Fibroblast of the aortic adventitia (primary cell): ENCODE measurements at regions not wholly inside any gene's neighbourhood (a gene's known extent, or its start where the extent isn't known, plus 50 kb on each side); places are given as distances from the start of the nearest gene placed in this dataset.
A peak's percentile ranks its signal among the peaks of the same experiment; 100 is the strongest.

Experiments used
- DNase-seq: peaks from one replicate; pipeline ENCODE4 v3.0.0-alpha.2; 2010; ENCODE audit warnings: low read depth
- H3K4me3 ChIP-seq: 2 replicates; pipeline ENCODE4 v1.5.1; 2011; ENCODE audit warnings: low read depth, mild to moderate bottlenecking, control low read depth, low read length, moderate library complexity
- TF ChIP-seq, protein P1 (sequence below): IDR thresholded peaks from 2 replicates; pipeline ENCODE4 v1.5.1; 2011; ENCODE audit warnings: mild to moderate bottlenecking, low read length, control low read depth, inconsistent platforms; ENCODE audit not compliant: insufficient read depth

DNA sequence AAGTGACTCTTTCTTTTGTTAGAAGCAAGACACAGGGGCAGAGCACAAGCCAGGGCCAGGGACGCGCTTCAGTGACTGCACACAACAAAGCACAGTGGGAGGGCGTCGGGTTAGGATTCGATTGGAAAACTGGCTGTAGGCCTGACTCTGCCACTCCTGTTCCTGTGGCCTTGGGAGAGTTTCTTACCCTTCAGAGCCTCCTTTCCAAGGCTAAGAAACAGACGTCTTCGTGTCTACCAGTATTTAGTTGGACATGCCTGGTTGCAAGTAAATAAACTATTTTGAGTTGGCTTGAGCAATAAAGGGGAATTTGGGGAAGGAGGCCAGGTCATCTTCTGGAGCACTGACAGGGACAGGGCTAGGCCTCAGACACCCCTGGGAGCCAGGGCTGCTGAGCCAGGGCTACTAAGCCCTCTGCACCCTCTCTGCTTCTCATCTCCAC lies 549.1 kb downstream of the INSC start:
- no peak for DNase-seq
- TF ChIP-seq, protein P1, sequence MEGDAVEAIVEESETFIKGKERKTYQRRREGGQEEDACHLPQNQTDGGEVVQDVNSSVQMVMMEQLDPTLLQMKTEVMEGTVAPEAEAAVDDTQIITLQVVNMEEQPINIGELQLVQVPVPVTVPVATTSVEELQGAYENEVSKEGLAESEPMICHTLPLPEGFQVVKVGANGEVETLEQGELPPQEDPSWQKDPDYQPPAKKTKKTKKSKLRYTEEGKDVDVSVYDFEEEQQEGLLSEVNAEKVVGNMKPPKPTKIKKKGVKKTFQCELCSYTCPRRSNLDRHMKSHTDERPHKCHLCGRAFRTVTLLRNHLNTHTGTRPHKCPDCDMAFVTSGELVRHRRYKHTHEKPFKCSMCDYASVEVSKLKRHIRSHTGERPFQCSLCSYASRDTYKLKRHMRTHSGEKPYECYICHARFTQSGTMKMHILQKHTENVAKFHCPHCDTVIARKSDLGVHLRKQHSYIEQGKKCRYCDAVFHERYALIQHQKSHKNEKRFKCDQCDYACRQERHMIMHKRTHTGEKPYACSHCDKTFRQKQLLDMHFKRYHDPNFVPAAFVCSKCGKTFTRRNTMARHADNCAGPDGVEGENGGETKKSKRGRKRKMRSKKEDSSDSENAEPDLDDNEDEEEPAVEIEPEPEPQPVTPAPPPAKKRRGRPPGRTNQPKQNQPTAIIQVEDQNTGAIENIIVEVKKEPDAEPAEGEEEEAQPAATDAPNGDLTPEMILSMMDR: no peak

DNA sequence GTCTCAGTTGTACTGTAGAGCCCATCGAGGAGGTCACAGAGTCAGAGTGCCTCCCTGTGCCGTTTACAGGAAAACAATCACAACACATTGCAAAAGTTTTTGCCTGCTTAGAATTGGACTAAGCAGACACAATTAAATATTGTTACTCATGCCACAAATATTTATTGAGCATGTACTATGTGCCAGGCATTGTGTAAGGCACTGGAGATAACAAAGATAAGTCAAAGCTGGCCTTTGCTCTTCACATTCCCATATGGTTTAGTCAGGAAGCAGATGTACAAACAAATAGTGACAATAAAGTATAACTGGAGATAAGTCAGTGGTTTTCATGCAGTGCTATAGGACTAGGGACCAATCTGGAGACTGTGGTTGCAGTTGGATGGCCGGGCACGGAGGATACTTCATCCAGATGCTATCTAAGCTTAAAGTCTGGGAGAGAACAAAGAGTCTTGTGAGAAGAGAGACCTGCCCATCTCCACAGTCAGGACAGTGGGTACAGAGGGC lies 550.7 kb downstream of the INSC start:
- peak; percentile 73 for DNase-seq
- TF ChIP-seq, protein P1: no peak
- H3K4me3 ChIP-seq: no peak overlapping the region

More for the DNA sequence above, 549.1 kb downstream of the INSC start:
- H3K4me3 ChIP-seq: no peak overlapping the region

DNA sequence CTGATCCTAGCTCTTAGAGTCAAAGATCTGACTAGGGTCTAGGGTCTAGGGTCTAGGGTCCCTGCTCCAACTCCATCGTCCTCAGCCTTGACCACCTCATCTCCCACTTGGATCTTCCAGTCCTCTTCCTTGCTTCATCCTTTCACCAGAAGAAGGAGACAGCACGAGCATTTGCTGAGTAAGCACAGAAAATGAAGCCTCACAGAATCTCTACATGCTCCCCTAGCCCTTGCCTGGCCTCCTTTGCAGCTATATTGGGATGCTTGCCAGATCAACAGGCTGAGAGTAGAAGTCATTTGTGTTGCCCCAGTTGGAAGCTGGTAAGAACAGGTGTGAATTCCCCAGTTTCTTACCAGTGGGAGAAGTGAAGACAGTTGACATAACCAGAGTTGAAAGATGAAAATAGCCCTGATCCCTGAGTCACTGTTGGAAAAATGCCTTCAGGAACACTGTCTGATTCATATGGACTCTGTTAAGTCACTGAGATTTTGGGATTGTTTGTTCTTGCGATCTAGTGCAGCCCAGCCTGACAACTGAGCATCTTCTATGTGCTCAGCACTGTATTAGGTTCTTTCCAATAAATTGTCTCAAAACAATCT lies 552.5 kb downstream of the INSC start:
- TF ChIP-seq, protein P1: no peak
- DNase-seq: peak; percentile 29
- H3K4me3 ChIP-seq: no peak overlapping the region

DNA sequence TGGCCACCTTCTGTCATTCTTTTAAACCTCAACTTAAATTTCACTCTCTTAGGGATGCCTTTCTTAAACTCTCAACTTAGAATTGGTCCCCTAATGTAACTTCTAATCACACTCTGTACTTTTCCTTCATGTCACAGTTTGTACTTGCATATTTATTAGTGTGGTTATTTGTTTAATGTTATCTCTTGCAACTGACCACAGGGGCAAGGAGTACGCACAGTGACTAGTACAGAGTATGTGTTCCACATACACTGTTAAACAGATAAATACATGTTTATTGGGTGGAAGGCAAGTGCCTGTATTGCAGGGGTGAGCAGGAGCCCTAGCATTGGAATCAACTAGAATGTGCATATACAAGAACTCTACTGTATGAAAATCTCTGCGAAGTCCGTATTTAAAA lies 554.0 kb downstream of the INSC start:
- TF ChIP-seq, protein P1: no peak
- no peak overlapping the region for H3K4me3 ChIP-seq
- no peak for DNase-seq

DNA sequence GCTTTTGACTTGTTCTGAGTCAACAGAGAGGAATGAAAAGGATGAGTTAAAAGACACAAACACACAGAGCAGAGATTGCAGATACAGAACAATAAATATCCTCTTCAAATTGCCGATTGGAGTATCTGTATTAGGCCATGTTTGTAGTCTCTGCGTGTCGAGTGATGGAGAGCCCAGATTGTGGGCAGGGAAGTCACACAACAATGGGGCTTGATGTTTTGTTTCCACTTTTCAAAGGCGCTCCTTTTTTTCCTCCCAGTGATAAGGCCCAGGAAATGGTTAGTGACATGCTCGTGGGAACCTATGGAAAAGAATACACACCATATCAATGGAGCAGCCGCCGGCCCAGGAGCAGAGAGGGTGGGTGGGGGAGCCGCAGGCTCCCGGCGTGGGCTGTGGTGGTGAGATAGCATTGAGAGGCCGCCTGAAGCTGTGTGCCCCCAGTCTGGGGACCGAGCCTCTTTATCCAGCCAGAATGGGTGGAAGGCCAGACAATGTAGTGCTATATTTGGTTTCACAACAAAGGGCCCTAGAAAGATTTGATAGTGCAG lies 555.9 kb downstream of the INSC start:
- TF ChIP-seq, protein P1: no peak
- no peak for DNase-seq
- no peak overlapping the region for H3K4me3 ChIP-seq

DNA sequence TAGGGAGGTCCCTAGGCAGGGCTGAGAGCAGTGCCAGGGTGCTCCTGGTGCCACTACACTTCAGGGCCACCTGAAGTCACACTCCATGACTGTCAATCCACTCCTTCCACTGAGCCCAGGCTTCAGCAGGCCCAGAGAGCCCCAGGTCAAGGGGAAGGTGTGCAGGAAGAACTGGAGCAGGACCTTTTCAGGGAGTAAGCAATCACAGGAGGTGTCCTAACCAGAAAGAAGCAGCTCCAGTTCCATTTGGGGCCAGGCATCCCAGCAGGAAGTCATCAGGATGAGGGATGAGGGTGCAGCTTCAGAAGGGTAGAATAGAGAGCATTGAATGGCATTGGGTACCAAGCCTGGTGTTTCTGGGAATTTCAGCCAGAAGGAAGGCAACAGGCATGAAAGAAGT lies 556.5 kb downstream of the INSC start:
- no peak for DNase-seq
- no peak overlapping the region for H3K4me3 ChIP-seq
- TF ChIP-seq, protein P1: no peak

DNA sequence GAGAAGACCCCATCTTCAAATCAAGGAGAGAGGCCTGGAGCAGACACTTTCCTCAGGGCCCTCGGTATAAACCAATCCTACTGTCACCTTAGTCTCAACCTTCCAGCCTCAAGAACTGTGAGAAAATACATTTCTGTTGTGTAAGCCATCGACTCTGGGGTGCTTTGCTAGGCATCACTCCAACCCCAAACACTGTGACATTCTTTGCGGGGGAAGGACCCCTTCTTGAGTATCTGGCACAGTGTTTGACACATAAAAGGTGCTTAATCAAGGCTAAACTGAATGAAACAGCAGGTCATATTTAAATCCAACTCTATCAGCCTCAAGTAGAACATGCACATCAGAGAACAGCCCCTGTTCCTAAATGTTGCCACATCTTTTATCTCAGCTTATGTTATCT lies 558.1 kb downstream of the INSC start:
- DNase-seq: no peak
- TF ChIP-seq, protein P1: no peak
- no peak overlapping the region for H3K4me3 ChIP-seq
